ENCODE measurements at regions not wholly inside any gene's neighbourhood (a gene's known extent, or its start where the extent isn't known, plus 50 kb on each side); places are given as distances from the start of the nearest gene placed in this dataset.

- H3K36me3 ChIP-seq (ENCODE audit: control insufficient read depth, insufficient read depth, low read length), result no peaks in the 10 kb centered on the region
- no peaks in the 10 kb centered on the region for H3K27me3 ChIP-seq (ENCODE audit: control insufficient read depth, insufficient read depth, low read length)
- H3K4me3 ChIP-seq (ENCODE audit: low read depth, low read length), result no peak overlapping the region
- no peak for TF ChIP-seq CTCF (IDR thresholded peaks at IDR 0.05; ENCODE audit: insufficient read depth, low read length, poor library complexity, severe bottlenecking)
- no peak for DNase-seq (ENCODE audit: low read depth)
These were observed 384.2 kb upstream of the NOVA1 start for GRCh38 chr14:26982071-26982470.

- H3K27me3 ChIP-seq (ENCODE audit: control insufficient read depth, insufficient read depth, low read length), result no peaks in the 10 kb centered on the region
- DNase-seq (ENCODE audit: low read depth), result peak; percentile 19
- TF ChIP-seq CTCF (IDR thresholded peaks at IDR 0.05; ENCODE audit: insufficient read depth, low read length, poor library complexity, severe bottlenecking), result peak; percentile 80
- H3K4me3 ChIP-seq (ENCODE audit: low read depth, low read length), result no peak overlapping the region
- H3K36me3 ChIP-seq (ENCODE audit: control insufficient read depth, insufficient read depth, low read length), result no peaks in the 10 kb centered on the region
These were observed 386.7 kb upstream of the NOVA1 start for GRCh38 chr14:26984311-26985177.

- no peak overlapping the region for H3K4me3 ChIP-seq (ENCODE audit: low read depth, low read length)
- no peaks in the 10 kb centered on the region for H3K36me3 ChIP-seq (ENCODE audit: control insufficient read depth, insufficient read depth, low read length)
- no peak for DNase-seq (ENCODE audit: low read depth)
- no peak for TF ChIP-seq CTCF (IDR thresholded peaks at IDR 0.05; ENCODE audit: insufficient read depth, low read length, poor library complexity, severe bottlenecking)
- no peaks in the 10 kb centered on the region for H3K27me3 ChIP-seq (ENCODE audit: control insufficient read depth, insufficient read depth, low read length)
These were observed 390.0 kb upstream of the NOVA1 start for GRCh38 chr14:26987744-26988363.

- H3K36me3 ChIP-seq (ENCODE audit: control insufficient read depth, insufficient read depth, low read length), result no peaks in the 10 kb centered on the region
- no peaks in the 10 kb centered on the region for H3K27me3 ChIP-seq (ENCODE audit: control insufficient read depth, insufficient read depth, low read length)
- DNase-seq (ENCODE audit: low read depth), result no peak
- H3K4me3 ChIP-seq (ENCODE audit: low read depth, low read length), result no peak overlapping the region
- no peak for TF ChIP-seq CTCF (IDR thresholded peaks at IDR 0.05; ENCODE audit: insufficient read depth, low read length, poor library complexity, severe bottlenecking)
These were observed 393.1 kb upstream of the NOVA1 start for GRCh38 chr14:26990946-26991345.

GRCh38 chr14:26992403-26993115, 394.7 kb upstream of the NOVA1 start:
- Histone ChIP-seq H3K4me3 (ENCODE audit: low read depth, low read length) (no peak overlapping the region), H3K27me3 (ENCODE audit: control insufficient read depth, insufficient read depth, low read length) (no peaks in the 10 kb centered on the region), H3K36me3 (ENCODE audit: control insufficient read depth, insufficient read depth, low read length) (no peaks in the 10 kb centered on the region)
- DNase-seq (ENCODE audit: low read depth), result no peak
- no peak for TF ChIP-seq CTCF (IDR thresholded peaks at IDR 0.05; ENCODE audit: insufficient read depth, low read length, poor library complexity, severe bottlenecking)

All from kidney epithelial cell (primary cell).